Skeletal muscle tissue (tissue), 3 donors: ENCODE measurements at regions not wholly inside any gene's neighbourhood (a gene's known extent, or its start where the extent isn't known, plus 50 kb on each side); places are given as distances from the start of the nearest gene placed in this dataset.
"Not testable (repeated sequence)": the region's sequence is repeated elsewhere in the genome, so short reads cannot be mapped to it uniquely, and the experiment has no call there.

Experiments used
- H3K27ac ChIP-seq: one replicate; pipeline ENCODE4 v1.7.0; 2013; ENCODE audit warnings: mild to moderate bottlenecking, low read depth, low read length, inconsistent platforms
- H3K27me3 ChIP-seq, 3 donors: one replicate each; pipeline ENCODE4 v1.7.0; 2013; ENCODE audit warnings: low read length in 3 of 3; ENCODE audit not compliant: control insufficient read depth in 3 of 3, insufficient read depth in 3 of 3
- H3K36me3 ChIP-seq, 3 donors: one replicate each; pipeline ENCODE4 v1.7.0; 2013; ENCODE audit warnings: low read length in 3 of 3; ENCODE audit not compliant: control insufficient read depth in 3 of 3, insufficient read depth in 3 of 3
- H3K4me1 ChIP-seq, 3 donors: one replicate each; pipeline ENCODE4 v1.7.0; 2013; ENCODE audit warnings: low read length in 3 of 3, mild to moderate bottlenecking in 3 of 3; ENCODE audit not compliant: control insufficient read depth in 3 of 3, insufficient read depth in 3 of 3
- H3K4me3 ChIP-seq, 3 donors: one replicate each; pipeline ENCODE4 v1.7.0; 2013; ENCODE audit warnings: low read length in 3 of 3
- H3K9ac ChIP-seq, 3 donors: one replicate each; pipeline ENCODE4 v1.7.0; 2013; ENCODE audit warnings: low read length in 3 of 3, mild to moderate bottlenecking in 3 of 3, moderate library complexity in 2 of 3, low read depth in 1 of 3
- H3K9me3 ChIP-seq, 3 donors: one replicate each; pipeline ENCODE4 v1.7.0; 2013; ENCODE audit warnings: low read length in 3 of 3; ENCODE audit not compliant: control insufficient read depth in 3 of 3
- donor health status: Osteomylitis.

GRCh38 chr14:76277586-76278130 lies 98.3 kb upstream of the ESRRB start:
- no peaks in the 10 kb centered on the region for H3K36me3 ChIP-seq
- H3K9me3 ChIP-seq: no peaks in the 10 kb centered on the region
- H3K27me3 ChIP-seq: no peaks in the 10 kb centered on the region
- H3K9ac ChIP-seq: no peak overlapping the region
- H3K4me3 ChIP-seq: no peak overlapping the region
- H3K4me1 ChIP-seq: no peaks in the 10 kb centered on the region
- no peak overlapping the region for H3K27ac ChIP-seq

- no peaks in the 10 kb centered on the region for H3K9me3 ChIP-seq
- H3K36me3 ChIP-seq: no peaks in the 10 kb centered on the region
- H3K27me3 ChIP-seq: no peaks in the 10 kb centered on the region
- no peak overlapping the region for H3K27ac ChIP-seq
- H3K9ac ChIP-seq: no peak overlapping the region
- H3K4me3 ChIP-seq: no peak overlapping the region
- no peaks in the 10 kb centered on the region for H3K4me1 ChIP-seq
These were observed 95.7 kb upstream of the ESRRB start for GRCh38 chr14:76280221-76280620.

GRCh38 chr14:76282581-76282980 lies 93.4 kb upstream of the ESRRB start:
- Histone ChIP-seq H3K4me3 (no peak overlapping the region), H3K9me3 (no peaks in the 10 kb centered on the region), H3K27ac (no peak overlapping the region), H3K36me3 (no peaks in the 10 kb centered on the region), H3K9ac (no peak overlapping the region), H3K27me3 (no peaks in the 10 kb centered on the region), H3K4me1 (no peaks in the 10 kb centered on the region)

GRCh38 chr14:76287063-76287462 lies 88.9 kb upstream of the ESRRB start:
- Histone ChIP-seq H3K36me3 (no peaks in the 10 kb centered on the region), H3K27me3 (no peaks in the 10 kb centered on the region), H3K4me3 (no peak overlapping the region), H3K9me3 (no peaks in the 10 kb centered on the region), H3K4me1 (no peaks in the 10 kb centered on the region), H3K9ac (no peak overlapping the region), H3K27ac (no peak overlapping the region)

- no peaks in the 10 kb centered on the region for H3K9me3 ChIP-seq
- no peak overlapping the region for H3K4me3 ChIP-seq
- H3K4me1 ChIP-seq: no peaks in the 10 kb centered on the region
- H3K27ac ChIP-seq: no peak overlapping the region
- H3K36me3 ChIP-seq: no peaks in the 10 kb centered on the region
- no peak overlapping the region for H3K9ac ChIP-seq
- peaks cover 0 to 7% (median 0%) of the 10 kb centered on the region in 3 donors for H3K27me3 ChIP-seq
These were observed 86.7 kb upstream of the ESRRB start for GRCh38 chr14:76289276-76289675.

GRCh38 chr14:76292561-76292960 lies 83.4 kb upstream of the ESRRB start:
- Histone ChIP-seq H3K9ac (no peak overlapping the region), H3K27me3 (peaks cover 0 to 7% (median 4%) of the 10 kb centered on the region in 3 donors), H3K4me1 (no peaks in the 10 kb centered on the region), H3K27ac (no peak overlapping the region), H3K9me3 (no peaks in the 10 kb centered on the region), H3K36me3 (no peaks in the 10 kb centered on the region), H3K4me3 (no peak overlapping the region)

- H3K4me3 ChIP-seq: no peak overlapping the region
- H3K9ac ChIP-seq: no peak overlapping the region
- no peaks in the 10 kb centered on the region for H3K36me3 ChIP-seq
- H3K27me3 ChIP-seq: peaks cover 0 to 7% (median 4%) of the 10 kb centered on the region in 3 donors
- H3K9me3 ChIP-seq: no peaks in the 10 kb centered on the region
- H3K4me1 ChIP-seq: no peaks in the 10 kb centered on the region
- H3K27ac ChIP-seq: no peak overlapping the region
These were observed 82.7 kb upstream of the ESRRB start for GRCh38 chr14:76293221-76293620.

- Histone ChIP-seq H3K27ac (no peak overlapping the region), H3K4me3 (no peak overlapping the region), H3K9ac (no peak overlapping the region), H3K9me3 (no peaks in the 10 kb centered on the region), H3K36me3 (no peaks in the 10 kb centered on the region), H3K27me3 (peaks cover 0 to 7% (median 4%) of the 10 kb centered on the region in 3 donors), H3K4me1 (no peaks in the 10 kb centered on the region)
These were observed 82.0 kb upstream of the ESRRB start for GRCh38 chr14:76293923-76294322.

- Histone ChIP-seq H3K9ac (no peak overlapping the region), H3K27ac (no peak overlapping the region), H3K4me3 (no peak overlapping the region), H3K36me3 (no peaks in the 10 kb centered on the region), H3K9me3 (no peaks in the 10 kb centered on the region), H3K27me3 (peaks cover 0 to 7% (median 4%) of the 10 kb centered on the region in 3 donors), H3K4me1 (no peaks in the 10 kb centered on the region)
These were observed 81.1 kb upstream of the ESRRB start for GRCh38 chr14:76294876-76295275.

GRCh38 chr14:76298896-76299295 lies 77.0 kb upstream of the ESRRB start:
- no peak overlapping the region for H3K9ac ChIP-seq
- no peaks in the 10 kb centered on the region for H3K9me3 ChIP-seq
- H3K27me3 ChIP-seq: peaks cover 0 to 4% (median 3%) of the 10 kb centered on the region in 3 donors
- H3K27ac ChIP-seq: no peak overlapping the region
- no peaks in the 10 kb centered on the region for H3K4me1 ChIP-seq
- no peaks in the 10 kb centered on the region for H3K36me3 ChIP-seq
- H3K4me3 ChIP-seq: no peak overlapping the region

GRCh38 chr14:76303188-76303587 lies 72.7 kb upstream of the ESRRB start:
- H3K27me3 ChIP-seq, H3K4me1 ChIP-seq, H3K36me3 ChIP-seq, H3K9me3 ChIP-seq, H3K4me3 ChIP-seq, H3K27ac ChIP-seq, H3K9ac ChIP-seq: not testable (repeated sequence)
